HPDE6-E6E7 (cell line): ENCODE measurements at regions not wholly inside any gene's neighbourhood (a gene's known extent, or its start where the extent isn't known, plus 50 kb on each side); places are given as distances from the start of the nearest gene placed in this dataset.
"Not testable (repeated sequence)": the region's sequence is repeated elsewhere in the genome, so short reads cannot be mapped to it uniquely, and the experiment has no call there.

Experiments used
- DNase-seq: peaks from one replicate; pipeline ENCODE4 v3.0.0; 2011; ENCODE audit warnings: missing footprints; ENCODE audit errors: extremely low spot score

DNA sequence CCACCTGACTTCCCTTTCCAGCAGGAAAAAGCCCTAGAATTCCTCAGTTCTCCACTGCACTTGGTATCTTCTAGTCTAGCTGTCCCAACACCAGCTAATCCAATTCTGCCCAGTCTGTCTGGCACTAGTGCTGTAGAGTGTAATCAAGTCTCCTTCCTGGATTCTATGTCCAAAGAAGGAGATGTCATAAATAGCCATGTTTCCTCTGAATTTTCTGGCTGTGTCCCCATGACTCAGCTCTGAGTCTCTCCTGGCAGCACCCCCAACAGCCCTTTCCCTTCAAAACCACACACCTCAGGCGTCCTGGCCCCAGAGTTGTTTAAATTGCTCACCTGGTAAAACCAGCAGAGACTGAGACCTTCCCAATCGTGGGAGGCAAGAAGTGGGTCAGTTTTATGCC lies 197.2 kb downstream of the GRXCR1 start:
- DNase-seq, result peak; percentile 49

DNA sequence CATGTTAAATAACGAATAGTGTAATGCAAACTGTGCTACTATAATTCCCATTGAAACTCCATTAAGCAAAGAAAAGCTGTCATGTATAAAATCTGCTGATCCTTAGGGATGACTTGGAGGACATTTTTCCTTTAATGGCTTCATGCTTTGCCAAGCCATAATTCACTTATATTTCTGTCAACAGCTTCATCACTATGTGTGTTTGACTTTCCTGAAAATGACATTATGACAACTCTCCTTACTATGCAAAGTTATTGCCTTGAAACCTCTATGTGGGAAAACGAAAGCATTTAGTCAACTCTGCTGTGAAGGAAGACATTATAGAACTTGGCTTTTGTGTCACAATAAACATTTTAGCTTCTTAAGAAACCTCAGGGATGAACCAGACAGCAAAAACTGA lies 210.5 kb downstream of the GRXCR1 start:
- DNase-seq, result no peak

DNA sequence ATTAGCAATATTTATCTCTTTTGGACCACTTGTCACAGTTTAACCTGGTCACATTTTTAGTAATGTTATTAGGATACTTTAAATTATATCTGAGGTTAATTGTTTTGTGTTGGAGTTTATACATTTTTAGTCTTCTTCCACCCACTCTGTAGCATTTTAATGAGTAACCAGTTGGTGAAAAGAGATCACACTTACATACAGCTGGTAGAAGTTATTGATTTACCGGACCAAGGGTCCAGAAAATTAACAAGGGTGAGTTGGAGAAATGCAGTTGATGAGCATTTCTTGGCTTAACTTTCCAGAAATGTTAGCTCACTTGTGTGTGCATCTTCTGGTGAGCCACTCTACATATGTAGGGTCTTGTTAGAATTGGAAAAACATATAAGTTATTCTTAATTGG lies 219.6 kb downstream of the GRXCR1 start:
- DNase-seq, result no peak

DNA sequence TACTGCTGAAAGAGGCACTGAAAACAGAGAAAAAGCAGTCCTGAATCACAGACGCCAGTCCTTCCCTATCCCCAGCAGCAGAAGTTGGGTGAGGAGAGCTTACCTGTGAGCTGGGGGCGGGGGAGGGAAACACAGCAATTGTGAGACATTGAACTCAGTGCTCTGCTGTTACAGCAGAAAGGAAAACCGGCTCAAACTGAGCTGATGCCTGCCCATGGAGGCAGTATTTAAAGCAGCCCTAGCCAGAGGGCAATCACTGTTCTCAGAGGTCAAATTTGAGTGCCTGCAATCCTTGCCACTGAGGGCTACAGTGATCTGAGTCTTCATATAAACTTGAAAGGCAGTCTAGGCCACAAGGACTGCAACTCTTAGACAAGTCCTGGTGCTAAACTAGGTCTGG lies 220.7 kb downstream of the GRXCR1 start:
- DNase-seq, result no peak

DNA sequence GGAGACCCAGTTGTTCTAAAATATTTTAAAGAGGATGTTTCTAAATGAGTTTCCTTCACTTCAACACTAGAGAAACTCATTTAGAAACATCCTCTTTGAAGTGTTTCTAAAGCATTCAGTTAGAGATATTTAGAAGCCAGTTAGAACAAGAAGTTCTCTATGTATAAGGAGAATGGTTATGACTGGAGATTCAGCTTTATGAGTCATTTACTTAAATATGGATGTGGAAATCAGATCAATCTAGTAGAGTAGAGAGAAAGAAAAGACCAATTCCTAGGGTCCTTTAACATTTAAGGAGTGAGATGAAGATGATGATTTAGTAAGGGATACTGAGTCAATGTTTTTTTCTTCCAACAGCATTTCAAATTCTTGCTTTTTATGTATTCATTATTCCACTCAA lies 234.1 kb downstream of the GRXCR1 start:
- DNase-seq, result no peak

DNA sequence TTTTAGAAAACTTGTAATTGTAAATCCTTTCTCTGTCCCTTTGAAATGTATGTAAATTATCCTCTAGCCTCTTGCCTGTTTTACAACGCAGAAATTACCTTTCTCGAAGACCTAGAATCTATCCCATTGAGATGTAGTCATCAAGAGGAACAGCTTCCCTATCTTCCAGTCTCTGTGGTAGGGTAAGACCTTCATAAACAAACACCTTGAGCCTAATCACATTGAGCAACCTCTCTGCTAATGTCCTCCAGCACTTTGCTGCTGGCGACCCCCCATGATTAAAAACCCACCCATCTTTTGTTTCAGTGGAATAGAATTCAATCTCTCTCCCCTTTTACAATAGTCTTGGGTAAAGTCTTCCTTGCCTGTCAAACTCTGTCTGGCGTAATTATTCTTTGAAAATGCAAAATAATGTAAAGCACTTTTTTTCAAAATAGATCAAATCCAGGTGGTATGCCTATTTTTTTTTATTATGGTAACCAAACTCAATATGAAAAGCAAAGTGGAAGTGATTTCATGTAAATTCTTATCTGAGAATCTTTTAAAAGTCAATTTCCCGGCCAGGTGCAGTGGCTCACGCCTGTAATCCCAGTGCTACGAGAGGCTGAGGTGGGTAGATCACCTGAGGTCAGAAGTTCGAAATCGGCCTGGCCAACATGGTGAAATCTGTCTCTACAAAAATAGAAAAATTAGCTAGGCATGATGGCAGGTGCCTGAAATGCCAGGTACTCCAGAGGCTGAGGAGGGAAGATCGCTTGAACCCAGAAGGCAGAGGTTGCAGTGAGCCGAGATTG lies 237.9 kb downstream of the GRXCR1 start:
- DNase-seq, result no peak

DNA sequence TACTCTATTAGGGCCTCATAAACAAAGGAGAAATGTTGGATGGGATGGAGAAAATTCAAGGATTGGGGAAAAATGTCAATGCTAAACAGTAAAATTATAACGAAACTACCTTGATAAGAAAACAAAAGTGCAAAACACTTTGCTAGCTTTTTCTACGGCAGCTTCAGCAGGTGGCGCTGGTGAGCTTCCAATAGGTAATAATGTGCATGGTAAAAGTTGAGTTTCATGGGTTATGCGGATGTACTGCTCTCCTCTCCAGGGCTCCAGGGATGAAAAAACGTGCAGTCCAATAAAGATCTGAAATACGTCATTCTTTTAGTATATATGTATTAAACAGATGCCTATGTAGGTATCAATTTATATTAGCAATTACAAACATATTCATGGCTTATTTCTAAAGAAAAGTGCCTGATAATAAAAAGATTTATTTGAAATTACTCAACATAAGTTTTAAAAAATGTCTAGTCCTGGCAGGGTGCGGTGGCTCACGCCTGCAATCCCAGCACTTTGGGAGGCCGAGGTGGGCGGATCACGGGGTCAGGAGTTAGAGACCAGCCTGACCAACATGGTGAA lies 239.6 kb downstream of the GRXCR1 start:
- peak; percentile 38 for DNase-seq

DNA sequence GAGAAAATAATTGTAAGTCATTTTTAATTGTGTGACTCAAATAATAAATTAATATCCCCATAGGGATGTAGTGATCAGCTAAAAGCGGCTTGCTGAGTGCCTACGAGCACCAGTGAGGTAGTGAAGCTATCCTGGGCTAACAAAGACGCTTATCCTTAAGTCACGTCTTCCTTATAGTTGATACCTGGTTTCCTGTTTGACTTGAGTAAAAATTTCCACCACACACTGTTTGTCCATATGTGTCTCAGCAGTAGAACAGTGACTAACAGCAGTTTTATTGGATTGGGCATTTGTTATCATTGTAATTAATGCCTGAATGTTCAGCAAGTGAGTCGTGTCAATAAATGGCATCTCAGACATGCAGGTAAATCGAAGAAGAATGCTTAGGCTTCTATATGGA lies 241.1 kb downstream of the GRXCR1 start:
- no peak for DNase-seq

DNA sequence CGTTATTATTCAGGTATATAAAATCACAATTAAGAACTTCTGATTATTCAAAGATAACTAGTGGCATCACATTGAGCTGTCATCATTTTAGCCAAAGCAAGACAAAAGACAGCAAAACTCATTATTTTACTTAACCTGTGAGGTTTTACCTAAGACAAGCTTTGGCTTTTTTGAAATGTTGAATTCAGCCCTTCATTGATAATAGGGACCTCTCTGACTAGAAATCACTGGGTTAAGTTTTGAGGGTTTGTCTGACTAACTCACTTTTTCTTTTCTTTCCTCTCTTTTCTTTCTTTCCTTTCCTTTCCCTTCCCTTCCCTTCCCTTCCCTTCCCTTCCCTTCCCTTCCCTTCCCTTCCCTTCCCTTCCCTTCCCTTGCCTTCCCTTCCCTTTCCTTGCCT lies 244.2 kb downstream of the GRXCR1 start:
- DNase-seq, result no peak

DNA sequence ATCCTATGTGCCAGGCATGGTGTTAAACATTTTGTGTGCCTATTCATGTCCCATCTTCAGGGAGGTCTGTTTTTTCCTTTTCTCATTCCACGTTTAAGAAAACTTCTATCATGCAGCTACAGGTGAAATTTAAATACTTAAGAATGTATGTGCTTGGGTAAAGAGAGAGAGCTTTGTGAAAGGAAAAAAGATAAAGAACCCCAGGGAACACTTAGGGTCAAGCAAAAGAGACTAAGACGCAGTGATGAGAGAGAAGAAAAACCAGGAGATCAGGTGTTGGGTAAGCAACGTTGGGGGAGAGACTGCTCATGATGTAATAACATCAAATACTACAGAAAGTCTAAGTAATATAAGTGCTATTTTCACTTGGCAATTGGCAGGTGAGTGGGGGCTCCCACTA lies 253.7 kb downstream of the GRXCR1 start:
- DNase-seq, result no peak

DNA sequence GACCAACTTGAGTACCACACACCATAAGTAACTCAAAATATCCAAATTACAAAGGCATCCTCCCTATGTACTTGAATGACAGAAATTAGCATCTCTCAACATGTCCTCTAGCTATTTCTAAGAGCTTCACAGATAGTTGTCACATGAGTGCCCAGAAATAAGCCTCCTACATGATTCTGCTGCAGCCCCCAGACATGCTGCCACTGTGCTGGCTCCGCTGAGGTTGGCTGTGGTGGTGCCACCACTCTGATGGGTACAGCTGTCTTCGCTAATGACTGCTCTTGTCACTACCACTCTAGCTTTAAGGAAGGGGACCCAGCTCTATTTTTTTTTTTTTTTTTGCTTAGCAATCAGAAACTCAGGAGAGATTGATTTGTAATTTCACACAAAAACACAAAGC lies 256.0 kb downstream of the GRXCR1 start:
- no peak for DNase-seq

DNA sequence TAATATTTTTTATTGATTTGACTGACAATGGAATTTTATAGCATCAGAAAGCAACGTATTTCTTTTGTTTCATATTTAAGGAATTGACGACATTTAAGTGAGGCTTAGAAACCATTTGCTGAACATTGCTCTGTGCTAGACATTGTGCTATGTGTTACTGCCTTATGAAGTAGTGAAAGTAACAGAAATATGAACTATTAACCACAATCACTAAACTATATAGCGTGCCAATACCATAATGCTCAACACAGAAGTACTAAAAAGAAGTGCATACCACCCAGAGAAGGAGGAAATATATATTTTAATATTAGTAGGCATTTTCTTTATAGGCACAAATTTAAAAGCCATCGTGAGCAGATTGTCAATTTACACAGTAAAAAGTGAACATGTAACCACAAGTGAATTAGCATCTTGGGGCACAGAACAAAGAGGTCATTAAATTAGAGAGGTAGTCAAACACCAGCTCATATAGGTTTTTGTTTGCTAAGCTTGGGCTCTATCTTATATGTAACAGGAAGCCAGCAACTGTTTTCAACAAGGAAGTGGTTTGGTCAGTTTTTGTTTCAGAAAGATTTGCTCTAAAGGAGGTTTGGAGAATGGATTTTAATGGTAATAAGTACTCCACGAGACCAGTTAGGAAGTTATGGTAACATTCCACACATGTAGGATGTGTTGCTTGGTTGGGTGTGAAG lies 270.7 kb downstream of the GRXCR1 start:
- no peak for DNase-seq

DNA sequence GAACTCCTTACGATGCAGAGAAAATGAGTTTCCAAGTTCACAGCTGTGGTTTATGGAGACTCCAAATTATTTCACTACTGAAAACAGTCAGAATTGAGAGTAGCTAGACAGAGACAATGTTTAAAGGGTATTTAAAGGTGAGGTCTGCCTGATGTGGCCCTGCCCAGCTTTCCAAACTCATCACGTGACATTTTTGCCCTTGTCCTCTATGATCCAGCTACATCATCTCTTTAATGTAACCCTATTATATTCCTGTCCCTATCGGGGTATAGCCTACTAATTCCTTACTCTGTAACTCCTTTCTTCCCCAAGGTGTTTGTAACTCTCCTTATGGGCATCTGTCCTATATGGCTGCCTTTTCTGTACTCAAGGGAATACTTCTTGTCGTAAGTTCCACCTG lies 297.2 kb downstream of the GRXCR1 start:
- no peak for DNase-seq

DNA sequence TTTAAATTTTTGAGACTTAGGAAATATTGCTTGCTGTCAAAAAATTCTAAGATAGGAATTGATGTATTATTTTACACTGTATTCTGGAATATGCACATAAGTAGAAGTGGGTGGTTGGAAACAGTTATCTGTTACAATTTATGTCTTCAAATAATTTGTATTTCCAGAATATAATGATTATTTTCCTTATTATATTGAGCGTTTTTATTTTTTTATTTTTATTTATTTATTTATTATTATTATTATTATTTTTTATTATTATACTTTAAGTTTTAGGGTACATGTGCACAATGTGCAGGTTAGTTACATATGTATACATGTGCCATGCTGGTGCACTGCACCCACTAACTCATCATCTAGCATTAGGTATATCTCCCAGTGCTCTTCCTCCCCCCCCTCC lies 320.1 kb downstream of the GRXCR1 start:
- not testable (repeated sequence) for DNase-seq

DNA sequence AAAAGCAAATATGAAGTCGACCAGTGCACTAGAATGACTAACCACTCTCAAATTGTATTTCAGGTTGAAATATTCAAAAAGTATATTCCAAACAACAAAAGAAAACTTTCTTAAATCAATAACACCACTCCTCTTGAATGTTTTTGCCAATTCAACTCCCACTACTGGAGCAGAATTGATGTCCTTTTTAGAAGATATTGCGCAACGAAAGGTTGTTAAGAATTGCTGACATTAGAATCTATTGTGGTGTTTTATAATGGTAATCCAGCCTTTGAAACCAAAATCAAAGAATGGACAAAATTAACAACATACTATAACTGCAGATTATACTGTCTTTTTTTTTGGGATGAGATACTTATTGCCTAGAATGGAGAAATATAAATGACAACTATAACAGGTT lies 331.3 kb downstream of the GRXCR1 start:
- no peak for DNase-seq

DNA sequence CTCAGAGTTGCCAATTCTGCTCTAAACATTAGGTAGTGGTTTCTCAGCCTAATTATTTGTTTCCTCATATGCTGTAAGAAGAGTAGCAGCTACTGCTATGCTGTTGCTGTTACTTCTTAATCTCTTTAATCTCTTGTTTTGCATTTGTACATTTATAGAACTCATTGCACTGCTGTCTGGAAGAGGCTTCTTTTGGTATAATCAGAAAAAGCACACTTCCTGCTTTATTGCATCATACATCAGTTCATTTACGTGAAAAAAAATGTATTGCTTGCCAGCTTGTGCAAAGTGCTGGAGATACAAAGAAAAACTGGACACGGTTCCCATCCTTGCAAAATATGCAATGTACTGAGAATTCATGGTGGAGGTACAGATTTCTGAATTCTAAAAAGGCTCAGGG lies 332.0 kb downstream of the GRXCR1 start:
- DNase-seq, result no peak

DNA sequence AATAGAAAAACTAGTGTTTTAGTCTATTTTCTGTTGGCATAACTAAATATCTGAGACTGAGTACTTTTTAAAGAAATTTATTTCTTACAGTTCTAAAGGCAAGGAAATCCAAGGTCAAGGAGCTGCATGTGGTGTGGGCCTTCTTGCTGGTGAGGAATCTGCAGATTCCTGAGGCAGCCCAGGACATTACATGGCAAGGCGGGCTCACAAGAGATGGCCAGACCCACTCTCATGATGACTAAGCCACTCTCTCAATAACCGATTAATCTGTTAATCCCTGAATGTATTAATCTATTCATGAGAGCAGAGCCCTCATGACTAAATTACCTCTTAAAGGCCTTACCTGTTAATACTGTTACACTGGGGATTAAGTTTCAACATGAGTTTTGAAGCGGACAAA lies 340.8 kb downstream of the GRXCR1 start:
- no peak for DNase-seq

DNA sequence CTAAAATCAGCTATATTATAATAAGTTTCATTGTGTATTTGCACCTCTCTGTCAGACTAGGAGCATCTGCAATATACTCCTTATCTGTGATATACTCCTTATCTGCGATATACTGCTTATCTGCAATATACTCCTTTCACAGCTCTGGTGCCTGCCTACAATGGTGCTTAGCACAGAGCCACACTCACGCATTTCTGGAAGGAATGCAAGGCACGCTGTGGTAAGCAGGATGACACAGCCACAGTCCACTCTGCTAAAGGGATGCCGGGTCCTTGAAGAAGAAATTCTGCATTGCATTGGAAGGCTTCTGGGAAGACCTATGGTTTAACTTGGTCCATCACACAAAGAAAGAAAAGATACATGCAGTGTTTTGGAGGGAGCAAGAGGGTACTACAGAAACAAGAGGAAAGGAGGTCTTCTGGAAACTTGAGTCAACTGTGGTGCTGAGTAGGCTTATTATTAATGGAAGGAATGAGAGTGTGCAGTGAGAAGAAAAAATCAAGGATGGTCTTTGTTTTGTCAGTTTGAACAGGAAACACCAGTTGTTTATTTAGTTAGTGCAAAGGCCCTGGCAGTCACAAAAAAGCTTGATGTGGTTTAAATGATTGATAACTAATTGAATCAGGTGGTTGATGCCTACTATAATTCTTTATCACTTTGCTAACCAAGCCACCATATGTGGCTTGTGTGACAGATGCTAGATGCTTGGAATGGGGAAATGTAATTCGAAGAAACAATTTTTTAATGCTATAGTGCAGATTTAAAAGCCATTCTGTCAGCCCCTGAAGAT lies 342.3 kb downstream of the GRXCR1 start:
- no peak for DNase-seq

DNA sequence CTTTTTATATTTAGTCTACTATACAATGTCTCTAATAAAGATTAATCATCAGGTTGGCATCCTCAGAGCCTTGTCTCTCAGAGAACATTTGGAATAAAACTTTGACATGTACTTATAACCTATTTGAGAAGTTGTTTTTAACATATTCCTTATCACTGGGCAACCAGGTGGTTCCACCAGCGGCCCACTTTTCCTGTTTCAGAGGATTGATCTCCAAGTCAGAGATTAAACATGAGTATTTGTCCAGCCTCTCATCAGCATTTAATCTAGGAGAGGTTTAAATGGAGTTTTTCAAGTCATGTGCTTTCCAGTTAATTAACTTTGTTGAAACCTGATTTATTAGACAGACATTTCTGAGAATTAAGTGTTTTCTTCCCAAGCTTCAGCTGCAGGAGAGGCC lies 345.5 kb downstream of the GRXCR1 start:
- DNase-seq, result no peak

DNA sequence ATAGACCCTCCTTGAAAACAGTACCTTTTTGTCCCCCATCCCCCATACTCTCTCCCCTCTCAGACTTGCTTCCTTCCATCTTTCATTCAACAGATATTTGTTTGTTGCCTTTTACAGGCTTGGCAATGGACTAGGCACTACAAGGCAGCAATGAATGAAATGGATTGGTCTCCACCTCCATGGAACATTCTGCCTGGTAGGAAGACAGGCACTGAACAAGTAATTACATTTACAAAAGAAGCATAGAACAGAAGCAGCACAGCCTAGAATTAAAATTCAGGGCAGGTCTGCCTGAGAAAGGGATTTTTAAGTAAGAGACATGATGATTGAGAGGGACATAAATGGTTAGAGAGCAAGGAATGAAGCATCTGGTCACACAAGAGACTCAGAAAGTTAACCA lies 346.1 kb downstream of the GRXCR1 start:
- no peak for DNase-seq

DNA sequence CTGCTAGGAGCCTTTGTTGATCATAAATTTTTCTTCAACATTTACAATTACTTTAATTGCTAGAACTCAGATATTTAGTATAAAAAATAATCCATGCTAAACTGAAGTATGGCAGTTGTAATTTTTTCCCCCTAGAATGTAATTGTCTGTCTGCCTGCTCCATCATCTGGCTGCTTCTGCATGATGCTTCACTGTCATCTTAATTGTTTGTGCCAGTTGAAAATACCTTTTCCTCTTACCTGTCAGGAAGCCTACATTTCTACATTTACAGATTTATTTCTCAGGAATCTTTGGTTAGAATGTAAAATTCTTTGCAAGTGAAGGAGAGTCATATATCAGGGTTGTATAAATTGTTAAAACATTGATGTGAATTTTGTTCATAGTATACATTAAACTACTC lies 348.6 kb downstream of the GRXCR1 start:
- no peak for DNase-seq

DNA sequence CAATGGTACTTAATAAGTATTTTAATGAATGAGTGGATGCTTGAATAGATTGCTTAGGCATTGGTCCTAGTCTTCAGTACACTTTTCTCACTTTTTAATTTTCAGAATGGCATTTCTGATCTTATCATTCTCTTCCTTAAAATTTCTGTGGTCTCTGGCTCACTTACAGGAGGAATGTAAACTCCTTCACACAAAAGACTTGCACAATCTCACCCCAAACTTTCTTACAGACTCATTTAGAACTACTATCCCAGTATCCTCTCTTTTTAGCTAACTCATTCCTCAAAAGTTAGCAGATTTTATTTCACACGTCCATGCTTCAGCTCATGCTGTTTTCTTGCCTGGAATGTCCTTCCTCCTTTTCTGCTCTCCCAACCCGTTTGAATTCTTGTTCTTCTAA lies 350.1 kb downstream of the GRXCR1 start:
- no peak for DNase-seq
